Mammary epithelial cell (primary cell): ENCODE measurements at regions not wholly inside any gene's neighbourhood (a gene's known extent, or its start where the extent isn't known, plus 50 kb on each side); places are given as distances from the start of the nearest gene placed in this dataset.

ENCODE experiments used
- EZH2 ChIP-seq: IDR thresholded peaks from 2 replicates; pipeline ENCODE4 v1.6.1; 2012; ENCODE audit warnings: low read length, inconsistent platforms, borderline replicate concordance
- TF ChIP-seq, protein P1 (sequence below), 2 donors: IDR thresholded peaks in 1 of 2; conservative IDR thresholded peaks in 1 of 2; 2 replicates each; pipeline ENCODE4 v1.5.1; 2011 to 2012; ENCODE audit warnings: inconsistent platforms in 2 of 2, low read length in 2 of 2, mild to moderate bottlenecking in 2 of 2, control low read depth in 1 of 2, low read depth in 1 of 2; ENCODE audit not compliant: insufficient read depth in 1 of 2; ENCODE audit errors: extremely low read depth in 1 of 2

DNA sequence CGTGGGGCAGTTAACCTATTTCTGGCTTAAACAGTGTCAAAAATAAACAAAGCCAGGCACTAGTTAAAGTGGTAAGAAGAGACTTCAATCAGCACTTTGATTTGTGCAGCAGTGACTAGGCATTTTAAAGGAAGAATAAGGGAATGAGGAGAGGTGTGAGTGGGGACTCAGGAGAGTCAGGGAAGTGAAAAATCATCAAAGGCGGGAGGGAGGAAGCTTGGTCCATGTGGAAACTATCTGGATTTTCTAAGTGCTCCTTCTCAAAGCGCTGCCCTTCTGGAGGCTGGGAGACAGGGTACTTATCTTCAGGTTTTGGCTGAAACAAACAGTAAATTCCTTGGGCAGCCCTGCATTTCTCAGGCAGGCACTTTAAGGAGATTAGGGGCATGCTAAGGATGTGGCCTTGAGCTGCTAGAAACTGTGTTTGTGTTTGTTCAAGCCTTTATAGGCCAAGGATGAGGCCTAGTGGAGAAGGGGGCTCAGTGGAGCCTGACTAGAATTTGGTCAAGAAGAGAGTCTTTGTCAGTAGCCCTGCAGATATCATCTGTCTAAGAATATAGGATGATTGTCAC lies 486.5 kb downstream of the SIPA1L2 start:
- TF ChIP-seq, protein P1, sequence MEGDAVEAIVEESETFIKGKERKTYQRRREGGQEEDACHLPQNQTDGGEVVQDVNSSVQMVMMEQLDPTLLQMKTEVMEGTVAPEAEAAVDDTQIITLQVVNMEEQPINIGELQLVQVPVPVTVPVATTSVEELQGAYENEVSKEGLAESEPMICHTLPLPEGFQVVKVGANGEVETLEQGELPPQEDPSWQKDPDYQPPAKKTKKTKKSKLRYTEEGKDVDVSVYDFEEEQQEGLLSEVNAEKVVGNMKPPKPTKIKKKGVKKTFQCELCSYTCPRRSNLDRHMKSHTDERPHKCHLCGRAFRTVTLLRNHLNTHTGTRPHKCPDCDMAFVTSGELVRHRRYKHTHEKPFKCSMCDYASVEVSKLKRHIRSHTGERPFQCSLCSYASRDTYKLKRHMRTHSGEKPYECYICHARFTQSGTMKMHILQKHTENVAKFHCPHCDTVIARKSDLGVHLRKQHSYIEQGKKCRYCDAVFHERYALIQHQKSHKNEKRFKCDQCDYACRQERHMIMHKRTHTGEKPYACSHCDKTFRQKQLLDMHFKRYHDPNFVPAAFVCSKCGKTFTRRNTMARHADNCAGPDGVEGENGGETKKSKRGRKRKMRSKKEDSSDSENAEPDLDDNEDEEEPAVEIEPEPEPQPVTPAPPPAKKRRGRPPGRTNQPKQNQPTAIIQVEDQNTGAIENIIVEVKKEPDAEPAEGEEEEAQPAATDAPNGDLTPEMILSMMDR (conservative IDR thresholded peaks at IDR 0.05 in 1 of 2, IDR thresholded peaks at IDR 0.05 in 1 of 2; ENCODE audit: extremely low read depth in 1 of 2, insufficient read depth in 1 of 2, low read depth in 1 of 2, low read length in 2 of 2), result no peak
- TF ChIP-seq EZH2, result no peak
